ENCODE measurements at regions not wholly inside any gene's neighbourhood (a gene's known extent, or its start where the extent isn't known, plus 50 kb on each side); places are given as distances from the start of the nearest gene placed in this dataset.

DNA sequence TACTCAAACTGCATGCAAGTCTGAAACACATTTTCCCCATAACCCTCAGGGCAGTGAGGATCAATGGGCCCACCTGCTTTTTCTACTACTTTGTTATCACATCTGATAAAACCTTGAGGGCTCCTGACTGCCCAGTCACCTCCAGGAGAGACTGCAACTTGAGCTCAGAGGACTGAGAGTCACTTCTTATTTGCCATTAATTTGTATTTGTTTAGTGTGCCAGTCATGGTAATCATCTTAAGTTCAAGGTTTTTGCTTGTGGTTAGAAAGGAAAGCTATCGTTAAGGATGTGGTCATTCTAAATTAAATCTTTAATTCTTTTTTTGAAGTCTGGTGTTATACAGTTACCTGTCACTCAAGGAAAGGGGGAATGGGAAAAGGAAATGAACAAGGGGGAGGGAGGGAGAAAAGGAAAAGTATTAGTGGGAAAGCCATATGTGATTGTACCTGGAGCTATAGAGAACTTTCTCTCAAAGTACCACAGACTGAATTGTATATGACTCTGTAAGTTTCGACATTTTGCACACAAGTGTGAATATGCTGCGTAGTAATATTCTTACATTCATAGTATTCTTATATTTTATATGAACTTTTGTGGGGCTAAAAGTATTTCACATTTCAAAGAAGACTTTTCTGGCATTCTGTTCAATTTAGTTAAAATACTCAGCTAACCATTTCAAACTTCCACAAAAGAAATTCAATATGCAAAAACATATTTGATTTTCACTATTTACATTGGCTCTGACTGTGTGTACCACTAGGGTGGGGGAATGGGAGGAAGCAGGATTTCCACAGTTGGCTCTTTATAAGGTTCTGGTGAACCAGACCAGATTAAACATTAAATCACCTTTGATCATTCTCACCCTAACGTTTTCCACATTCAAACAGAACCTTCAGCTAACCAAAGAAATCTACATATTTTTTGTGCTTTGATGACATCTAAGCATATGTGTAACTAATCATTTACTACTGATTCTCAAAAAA, 166.5 kb upstream of the ATP11B start:
- Histone ChIP-seq H2AFZ (ENCODE audit: low read length) (peak overlapping the region; percentile 60), H4K20me1 (ENCODE audit: insufficient read depth, low read length) (no peaks in the 10 kb centered on the region), H3K36me3 (ENCODE audit: insufficient read depth, low read length) (no peaks in the 10 kb centered on the region), H3K27ac (ENCODE audit: low read depth, low read length, poor library complexity, severe bottlenecking) (no peak overlapping the region), H3K9me3 (ENCODE audit: low read length) (peaks cover 6% of the 10 kb centered on the region; the same call in 1 of the 2 replicates), H3K4me1 (ENCODE audit: insufficient read depth, low read length, poor library complexity, severe bottlenecking) (peaks cover 5% of the 10 kb centered on the region), H3K4me3 (ENCODE audit: low read depth, low read length, poor library complexity, severe bottlenecking) (no peak overlapping the region), H3K79me2 (ENCODE audit: insufficient read depth, low read depth, low read length) (no peaks in the 10 kb centered on the region), H3K9me2 (ENCODE audit: insufficient read depth, low read length) (no peaks in the 10 kb centered on the region), H3K4me2 (ENCODE audit: low read length) (no peak overlapping the region)
- no peak for DNase-seq (ENCODE audit: low spot score)
- CTCF ChIA-PET (ENCODE audit: unreplicated experiment): no interaction called here
- intact Hi-C loops (cut with micrococcal nuclease; ENCODE audit: unreplicated experiment): no loop called here
- POLR2A ChIA-PET: interaction anchor here (0.7 to 2.7 kb wide), 5 partner anchors 10 to 1008 kb away, joined by 3 to 11 read pairs (median 4); no protein-coding TSS in a partner anchor
- no peak for TF ChIP-seq EZH2phosphoT487 (IDR thresholded peaks at IDR 0.05; ENCODE audit: borderline replicate concordance, low read depth, low read length)
- TF ChIP-seq, protein P1, sequence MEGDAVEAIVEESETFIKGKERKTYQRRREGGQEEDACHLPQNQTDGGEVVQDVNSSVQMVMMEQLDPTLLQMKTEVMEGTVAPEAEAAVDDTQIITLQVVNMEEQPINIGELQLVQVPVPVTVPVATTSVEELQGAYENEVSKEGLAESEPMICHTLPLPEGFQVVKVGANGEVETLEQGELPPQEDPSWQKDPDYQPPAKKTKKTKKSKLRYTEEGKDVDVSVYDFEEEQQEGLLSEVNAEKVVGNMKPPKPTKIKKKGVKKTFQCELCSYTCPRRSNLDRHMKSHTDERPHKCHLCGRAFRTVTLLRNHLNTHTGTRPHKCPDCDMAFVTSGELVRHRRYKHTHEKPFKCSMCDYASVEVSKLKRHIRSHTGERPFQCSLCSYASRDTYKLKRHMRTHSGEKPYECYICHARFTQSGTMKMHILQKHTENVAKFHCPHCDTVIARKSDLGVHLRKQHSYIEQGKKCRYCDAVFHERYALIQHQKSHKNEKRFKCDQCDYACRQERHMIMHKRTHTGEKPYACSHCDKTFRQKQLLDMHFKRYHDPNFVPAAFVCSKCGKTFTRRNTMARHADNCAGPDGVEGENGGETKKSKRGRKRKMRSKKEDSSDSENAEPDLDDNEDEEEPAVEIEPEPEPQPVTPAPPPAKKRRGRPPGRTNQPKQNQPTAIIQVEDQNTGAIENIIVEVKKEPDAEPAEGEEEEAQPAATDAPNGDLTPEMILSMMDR (conservative IDR thresholded peaks at IDR 0.05; ENCODE audit: low read length): no peak
- no TSS peak for BruUV-seq (replicated peaks)

- Histone ChIP-seq H4K20me1 (ENCODE audit: insufficient read depth, low read length) (no peaks in the 10 kb centered on the region), H3K9me2 (ENCODE audit: insufficient read depth, low read length) (no peaks in the 10 kb centered on the region), H2AFZ (ENCODE audit: low read length) (no peak overlapping the region), H3K4me2 (ENCODE audit: low read length) (no peak overlapping the region), H3K79me2 (ENCODE audit: insufficient read depth, low read depth, low read length) (no peaks in the 10 kb centered on the region), H3K9me3 (ENCODE audit: low read length) (peaks cover 6% of the 10 kb centered on the region; the same call in 1 of the 2 replicates), H3K27ac (ENCODE audit: low read depth, low read length, poor library complexity, severe bottlenecking) (no peak overlapping the region), H3K4me3 (ENCODE audit: low read depth, low read length, poor library complexity, severe bottlenecking) (no peak overlapping the region), H3K4me1 (ENCODE audit: insufficient read depth, low read length, poor library complexity, severe bottlenecking) (peaks cover 5% of the 10 kb centered on the region), H3K36me3 (ENCODE audit: insufficient read depth, low read length) (no peaks in the 10 kb centered on the region)
- ChIA-PET CTCF (ENCODE audit: unreplicated experiment) (no interaction called here), POLR2A (interaction anchor here (0.5 to 1.3 kb wide), 3 partner anchors 24 to 1095 kb away, joined by 3 to 6 read pairs (median 5); no protein-coding TSS in a partner anchor)
- DNase-seq (ENCODE audit: low spot score): no peak
- TF ChIP-seq, protein P1 (conservative IDR thresholded peaks at IDR 0.05; ENCODE audit: low read length): no peak
- no peak for TF ChIP-seq EZH2phosphoT487 (IDR thresholded peaks at IDR 0.05; ENCODE audit: borderline replicate concordance, low read depth, low read length)
- BruUV-seq (replicated peaks): no TSS peak
- intact Hi-C loops (cut with micrococcal nuclease; ENCODE audit: unreplicated experiment): no loop called here
These were observed 164.8 kb upstream of the ATP11B start for GRCh38 chr3:182628531-182628930.

- BruUV-seq (replicated peaks): no TSS peak
- Histone ChIP-seq H3K9me2 (ENCODE audit: insufficient read depth, low read length) (no peaks in the 10 kb centered on the region), H3K36me3 (ENCODE audit: insufficient read depth, low read length) (no peaks in the 10 kb centered on the region), H4K20me1 (ENCODE audit: insufficient read depth, low read length) (no peaks in the 10 kb centered on the region), H3K27ac (ENCODE audit: low read depth, low read length, poor library complexity, severe bottlenecking) (no peak overlapping the region), H3K79me2 (ENCODE audit: insufficient read depth, low read depth, low read length) (no peaks in the 10 kb centered on the region), H3K4me3 (ENCODE audit: low read depth, low read length, poor library complexity, severe bottlenecking) (no peak overlapping the region), H3K4me2 (ENCODE audit: low read length) (no peak overlapping the region), H3K4me1 (ENCODE audit: insufficient read depth, low read length, poor library complexity, severe bottlenecking) (peaks cover 5% of the 10 kb centered on the region), H3K9me3 (ENCODE audit: low read length) (peaks cover 6% of the 10 kb centered on the region; the same call in 1 of the 2 replicates), H2AFZ (ENCODE audit: low read length) (no peak overlapping the region)
- intact Hi-C loops (cut with micrococcal nuclease; ENCODE audit: unreplicated experiment): no loop called here
- TF ChIP-seq, protein P1 (conservative IDR thresholded peaks at IDR 0.05; ENCODE audit: low read length): no peak
- no peak for TF ChIP-seq EZH2phosphoT487 (IDR thresholded peaks at IDR 0.05; ENCODE audit: borderline replicate concordance, low read depth, low read length)
- ChIA-PET POLR2A (interaction anchor here (1.3 kb wide), 1 partner anchor 23 kb away, joined by 6 read pairs; no protein-coding TSS in a partner anchor), CTCF (ENCODE audit: unreplicated experiment) (no interaction called here)
- DNase-seq (ENCODE audit: low spot score): no peak
These were observed 163.8 kb upstream of the ATP11B start for GRCh38 chr3:182629521-182629920.
